Liver (tissue), 8 donors: ENCODE measurements at regions not wholly inside any gene's neighbourhood (a gene's known extent, or its start where the extent isn't known, plus 50 kb on each side); places are given as distances from the start of the nearest gene placed in this dataset.

Experiments used
- DNase-seq: peaks from one replicate; pipeline ENCODE4 v3.0.0-alpha.2; 2017; ENCODE audit warnings: low spot score
- H3K27ac ChIP-seq, 2 donors: one replicate each; pipeline ENCODE4 v1.7.0; 2013; ENCODE audit warnings: inconsistent platforms in 2 of 2, low read length in 2 of 2, control low read depth in 1 of 2, low read depth in 1 of 2, mild to moderate bottlenecking in 1 of 2
- H3K27me3 ChIP-seq, 4 donors: one replicate each; pipeline versions ENCODE4 v1.6.1 to v1.7.0; 2013; ENCODE audit warnings: low read length in 3 of 4, inconsistent platforms in 1 of 4, mild to moderate bottlenecking in 1 of 4, moderate library complexity in 1 of 4; ENCODE audit not compliant: control insufficient read depth in 4 of 4, insufficient read depth in 4 of 4
- H3K36me3 ChIP-seq, 4 donors: one replicate each; pipeline versions ENCODE4 v1.6.1 to v1.7.0; 2013; ENCODE audit warnings: low read length in 3 of 4, mild to moderate bottlenecking in 3 of 4, low read depth in 1 of 4, moderate library complexity in 1 of 4; ENCODE audit not compliant: control insufficient read depth in 4 of 4, insufficient read depth in 3 of 4
- H3K4me1 ChIP-seq, 4 donors: one replicate each; pipeline versions ENCODE4 v1.6.1 to v1.7.0; 2013; ENCODE audit warnings: low read length in 3 of 4, mild to moderate bottlenecking in 3 of 4, moderate library complexity in 1 of 4; ENCODE audit not compliant: control insufficient read depth in 4 of 4, insufficient read depth in 4 of 4
- H3K4me3 ChIP-seq, 3 donors: one replicate each; pipeline versions ENCODE4 v1.6.1 to v1.7.0; 2013; ENCODE audit warnings: low read length in 3 of 3, control low read depth in 1 of 3, low read depth in 1 of 3, mild to moderate bottlenecking in 1 of 3
- H3K9ac ChIP-seq, 2 donors: one replicate each; pipeline ENCODE4 v1.7.0; 2013; ENCODE audit warnings: low read length in 2 of 2, mild to moderate bottlenecking in 2 of 2, moderate library complexity in 2 of 2, control low read depth in 1 of 2, low read depth in 1 of 2
- H3K9me3 ChIP-seq, 4 donors: one replicate each; pipeline versions ENCODE4 v1.6.1 to v1.7.0; 2013; ENCODE audit warnings: low read length in 3 of 4; ENCODE audit not compliant: control insufficient read depth in 4 of 4
- ATF3 ChIP-seq: IDR thresholded peaks from 2 replicates; pipeline ENCODE4 v1.6.1; 2016; ENCODE audit warnings: antibody characterized with exemption
- FOXA1 ChIP-seq: IDR thresholded peaks from 2 replicates; pipeline ENCODE4 v1.6.1; 2016; ENCODE audit warnings: antibody characterized with exemption
- FOXA2 ChIP-seq: IDR thresholded peaks from 2 replicates; pipeline ENCODE4 v1.6.1; 2016; ENCODE audit warnings: antibody characterized with exemption
- GABPA ChIP-seq, 2 donors: IDR thresholded peaks in 1 of 2; conservative IDR thresholded peaks in 1 of 2; 2 replicates each; pipeline ENCODE4 v1.6.1; 2016; ENCODE audit warnings: antibody characterized with exemption in 2 of 2, mild to moderate bottlenecking in 1 of 2, moderate library complexity in 1 of 2
- HNF4A ChIP-seq, 2 donors: conservative IDR thresholded peaks; 2 replicates each; pipeline ENCODE4 v1.6.1; 2016; ENCODE audit warnings: antibody characterized with exemption in 2 of 2, mild to moderate bottlenecking in 2 of 2
- HNF4G ChIP-seq: IDR thresholded peaks from 2 replicates; pipeline ENCODE4 v1.6.1; 2016; ENCODE audit warnings: antibody characterized with exemption
- JUND ChIP-seq, 2 donors: IDR thresholded peaks; 2 replicates each; pipeline ENCODE4 v1.6.1; 2016; ENCODE audit warnings: antibody characterized with exemption in 2 of 2
- RAD21 ChIP-seq, 2 donors: IDR thresholded peaks; 2 replicates each; pipeline ENCODE4 v1.6.1; 2016; ENCODE audit warnings: antibody characterized with exemption in 2 of 2, mild to moderate bottlenecking in 2 of 2
- REST ChIP-seq: IDR thresholded peaks from 2 replicates; pipeline ENCODE4 v1.6.1; 2016; ENCODE audit warnings: antibody characterized with exemption, mild to moderate bottlenecking
- RXRA ChIP-seq, 2 donors: IDR thresholded peaks; 2 replicates each; pipeline ENCODE4 v1.6.1; 2017 to 2018; ENCODE audit warnings: antibody characterized with exemption in 2 of 2, mild to moderate bottlenecking in 1 of 2
- SP1 ChIP-seq: IDR thresholded peaks from 2 replicates; pipeline ENCODE4 v1.6.1; 2018; ENCODE audit warnings: antibody characterized with exemption, mild to moderate bottlenecking
- YY1 ChIP-seq: IDR thresholded peaks from 2 replicates; pipeline ENCODE4 v1.6.1; 2016; ENCODE audit warnings: antibody characterized with exemption, mild to moderate bottlenecking
- ZBTB33 ChIP-seq: IDR thresholded peaks from 2 replicates; pipeline ENCODE4 v1.6.1; 2016; ENCODE audit warnings: antibody characterized with exemption
- whole genome bisulfite sequencing: extraction: QIAGEN DNeasy Blood & Tissue Kit; methylation state at CpG from one replicate; pipeline ENCODE4 v1.1.7; 2013; 5-methylcytosine and 5-hydroxymethylcytosine counted together
- TF ChIP-seq, protein P1 (sequence below): IDR thresholded peaks from 2 replicates; pipeline ENCODE4 v1.6.1; 2016; ENCODE audit warnings: antibody characterized with exemption
- TF ChIP-seq, protein P2 (sequence below): fragments of 150-350 bp; IDR thresholded peaks from 2 replicates; pipeline ENCODE4 v1.5.1; 2017; ENCODE audit warnings: improper control_type of control experiment, low read depth, low read length; ENCODE audit not compliant: missing input control
- donor health status: healthy.
- donor health status: healthy.
- donor health status: healthy.
- donor health status: healthy.
- donor health status: healthy.

- TF ChIP-seq YY1 (no peak), ZBTB33 (no peak), FOXA2 (no peak), HNF4G (no peak), FOXA1 (no peak), RAD21 (IDR thresholded peaks at IDR 0.05) (no peak), SP1 (no peak), RXRA (IDR thresholded peaks at IDR 0.05) (no peak)
- TF ChIP-seq, protein P1, sequence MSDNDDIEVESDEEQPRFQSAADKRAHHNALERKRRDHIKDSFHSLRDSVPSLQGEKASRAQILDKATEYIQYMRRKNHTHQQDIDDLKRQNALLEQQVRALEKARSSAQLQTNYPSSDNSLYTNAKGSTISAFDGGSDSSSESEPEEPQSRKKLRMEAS = no peak
- TF ChIP-seq, protein P2, sequence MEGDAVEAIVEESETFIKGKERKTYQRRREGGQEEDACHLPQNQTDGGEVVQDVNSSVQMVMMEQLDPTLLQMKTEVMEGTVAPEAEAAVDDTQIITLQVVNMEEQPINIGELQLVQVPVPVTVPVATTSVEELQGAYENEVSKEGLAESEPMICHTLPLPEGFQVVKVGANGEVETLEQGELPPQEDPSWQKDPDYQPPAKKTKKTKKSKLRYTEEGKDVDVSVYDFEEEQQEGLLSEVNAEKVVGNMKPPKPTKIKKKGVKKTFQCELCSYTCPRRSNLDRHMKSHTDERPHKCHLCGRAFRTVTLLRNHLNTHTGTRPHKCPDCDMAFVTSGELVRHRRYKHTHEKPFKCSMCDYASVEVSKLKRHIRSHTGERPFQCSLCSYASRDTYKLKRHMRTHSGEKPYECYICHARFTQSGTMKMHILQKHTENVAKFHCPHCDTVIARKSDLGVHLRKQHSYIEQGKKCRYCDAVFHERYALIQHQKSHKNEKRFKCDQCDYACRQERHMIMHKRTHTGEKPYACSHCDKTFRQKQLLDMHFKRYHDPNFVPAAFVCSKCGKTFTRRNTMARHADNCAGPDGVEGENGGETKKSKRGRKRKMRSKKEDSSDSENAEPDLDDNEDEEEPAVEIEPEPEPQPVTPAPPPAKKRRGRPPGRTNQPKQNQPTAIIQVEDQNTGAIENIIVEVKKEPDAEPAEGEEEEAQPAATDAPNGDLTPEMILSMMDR = no peak
- Histone ChIP-seq H3K9ac (no peak overlapping the region), H3K27me3 (no peaks in the 10 kb centered on the region), H3K27ac (no peak overlapping the region), H3K36me3 (no peaks in the 10 kb centered on the region), H3K9me3 (peaks cover 0 to 2% (median 0%) of the 10 kb centered on the region in 4 donors), H3K4me1 (no peaks in the 10 kb centered on the region), H3K4me3 (no peak overlapping the region)
- DNase-seq = no peak
- WGBS = 72% methylated on average over 1 of the region's 1 CpG
Observed at GRCh38 chr10:33681595-33681994, 347.1 kb upstream of the NRP1 start.

- WGBS = 87% methylated on average over 5 of the region's 5 CpGs
- no peak for DNase-seq
- H3K4me3 ChIP-seq = no peak overlapping the region
- no peak overlapping the region for H3K9ac ChIP-seq
- H3K27ac ChIP-seq = no peak overlapping the region
- H3K27me3 ChIP-seq = no peaks in the 10 kb centered on the region
- H3K36me3 ChIP-seq = no peaks in the 10 kb centered on the region
- peaks cover 0 to 2% (median 0%) of the 10 kb centered on the region in 4 donors for H3K9me3 ChIP-seq
- no peaks in the 10 kb centered on the region for H3K4me1 ChIP-seq
- TF ChIP-seq HNF4A (conservative IDR thresholded peaks at IDR 0.05) (no peak), JUND (IDR thresholded peaks at IDR 0.05) (no peak), REST (no peak), RXRA (IDR thresholded peaks at IDR 0.05) (no peak), YY1 (no peak), GABPA (IDR thresholded peaks at IDR 0.05 in 1 of 2, conservative IDR thresholded peaks at IDR 0.05 in 1 of 2) (no peak), ATF3 (no peak), FOXA2 (no peak)
- TF ChIP-seq, protein P2 = no peak
Observed at GRCh38 chr10:33680036-33680435, 345.6 kb upstream of the NRP1 start.
